GM12864 (cell line): ENCODE measurements at regions not wholly inside any gene's neighbourhood (a gene's known extent, or its start where the extent isn't known, plus 50 kb on each side); places are given as distances from the start of the nearest gene placed in this dataset.

Source experiments
- DNase-seq: peaks from one replicate; pipeline ENCODE4 v3.0.0-alpha.2; 2011; ENCODE audit warnings: low read depth
- H3K4me3 ChIP-seq: 2 replicates; pipeline ENCODE4 v1.5.1; 2011; ENCODE audit warnings: mild to moderate bottlenecking, low read depth, low read length, control low read depth
- CTCF ChIP-seq: IDR thresholded peaks from 2 replicates; pipeline ENCODE4 v1.5.1; 2011; ENCODE audit warnings: low read depth, mild to moderate bottlenecking, moderate library complexity, low read length, control low read depth, inconsistent platforms; ENCODE audit errors: missing control alignments

GRCh38 chr1:170461291-170461747, 70.6 kb upstream of the GORAB start:
- no peak for TF ChIP-seq CTCF
- no peak for DNase-seq
- H3K4me3 ChIP-seq: no peak overlapping the region

- no peak for TF ChIP-seq CTCF
- no peak for DNase-seq
- H3K4me3 ChIP-seq: no peak overlapping the region
These were observed 70.1 kb upstream of the GORAB start for GRCh38 chr1:170461762-170462384.

GRCh38 chr1:170470121-170470520, 61.8 kb upstream of the GORAB start:
- TF ChIP-seq CTCF: no peak
- no peak overlapping the region for H3K4me3 ChIP-seq
- no peak for DNase-seq

- no peak for TF ChIP-seq CTCF
- DNase-seq: no peak
- H3K4me3 ChIP-seq: no peak overlapping the region
These were observed 60.4 kb upstream of the GORAB start for GRCh38 chr1:170471398-170472053.

- no peak for DNase-seq
- no peak overlapping the region for H3K4me3 ChIP-seq
- no peak for TF ChIP-seq CTCF
These were observed 51.0 kb upstream of the GORAB start for GRCh38 chr1:170481000-170481399.
